HepG2 (cell line): ENCODE measurements at regions not wholly inside any gene's neighbourhood (a gene's known extent, or its start where the extent isn't known, plus 50 kb on each side); places are given as distances from the start of the nearest gene placed in this dataset.

Source experiments
- ATAC-seq: fragments of 200-7000 bp; cut with Tn5 transposase; 3 replicates; pipeline ENCODE4 v1.9.1; 2020; ENCODE audit warnings: mild to moderate bottlenecking, moderate library complexity
- BruUV-seq: library from RNA; stranded (reverse); fragments of 400-500 nt; replicated peaks from 2 replicates; lab custom pipeline; 2021; lab: Mats Ljungman, UMichigan
- CTCF ChIA-PET: fragments of 300-600 bp; formaldehyde crosslinking; extraction: SDS; loops from one replicate; lab custom pipeline; 2021; ENCODE audit warnings: low total read pairs, inconsistent platforms, low intra/inter-chr PET ratio; lab: Yijun Ruan, JAX
- POLR2A ChIA-PET: fragments of 350-600 bp; sonication (Branson Sonifier 250); formaldehyde crosslinking; loops from one replicate; lab custom pipeline; 2020; ENCODE audit warnings: antibody characterized with exemption, inconsistent platforms; lab: Yijun Ruan, JAX
- DNase-seq: peaks from one replicate; pipeline ENCODE4 v3.0.0-alpha.2; 2015; ENCODE audit warnings: low spot score
- FAIRE-seq: peaks from 3 replicates; lab custom pipeline; 2011; peaks lifted over from hg19 to GRCh38; lab: Jason Lieb, UNC
- H2AFZ ChIP-seq: one replicate; pipeline ENCODE4 v1.6.1; 2011; ENCODE audit warnings: low read length, inconsistent platforms
- H3K27ac ChIP-seq: fragments of 300-600 bp; 3 replicates; pipeline ENCODE4 v1.8.0; 2011; ENCODE audit warnings: mixed run types, mild to moderate bottlenecking, mixed read lengths, low read length, inconsistent platforms; ENCODE audit not compliant: insufficient read depth; ENCODE audit errors: extremely low read length
- H3K27me3 ChIP-seq, 2 experiments: fragments of 200-600 bp in 1 of 2; 2 replicates in 1 of 2; 3 replicates in 1 of 2; pipeline versions ENCODE4 v1.6.0 to v1.8.0; 2011; ENCODE audit warnings: low read length in 2 of 2, mild to moderate bottlenecking in 2 of 2, moderate library complexity in 2 of 2, inconsistent platforms in 1 of 2; ENCODE audit not compliant: insufficient read depth in 2 of 2, control insufficient read depth in 1 of 2
- H3K36me3 ChIP-seq, 2 experiments: fragments of 200-600 bp in 1 of 2; replicated peaks in 1 of 2; 2 replicates in 1 of 2; 3 replicates in 1 of 2; pipeline versions ENCODE4 v1.5.1 to v1.8.0; 2011; ENCODE audit warnings: low read length in 2 of 2, inconsistent platforms in 1 of 2; ENCODE audit not compliant: insufficient read depth in 2 of 2, control insufficient read depth in 1 of 2
- H3K4me1 ChIP-seq: 2 replicates; pipeline ENCODE4 v1.5.1; 2012; ENCODE audit warnings: low read length, inconsistent platforms; ENCODE audit not compliant: insufficient read depth
- H3K4me2 ChIP-seq: 2 replicates; pipeline ENCODE4 v1.6.0; 2011; ENCODE audit warnings: low read depth, low read length, inconsistent platforms
- H3K4me3 ChIP-seq, 3 experiments: fragments of 200-600 bp in 1 of 3; sonication (generic), shearing (Covaris generic) in 1 of 3; replicated peaks in 1 of 3; 2 replicates each; pipeline ENCODE4 v1.5.1; 2011 to 2016; ENCODE audit warnings: low read length in 3 of 3, inconsistent platforms in 2 of 3, low read depth in 2 of 3, mild to moderate bottlenecking in 2 of 3, control low read depth in 1 of 3, mixed read lengths in 1 of 3; ENCODE audit not compliant: insufficient read depth in 1 of 3
- H3K79me2 ChIP-seq: one replicate; pipeline ENCODE4 v1.6.1; 2011; ENCODE audit warnings: low read length, inconsistent platforms; ENCODE audit not compliant: insufficient read depth
- H3K9ac ChIP-seq: 2 replicates; pipeline ENCODE4 v1.6.0; 2011; ENCODE audit warnings: mild to moderate bottlenecking, low read depth, low read length, inconsistent platforms; ENCODE audit not compliant: insufficient read depth
- H3K9me3 ChIP-seq: 2 replicates; pipeline ENCODE4 v1.5.1; 2012; ENCODE audit warnings: mild to moderate bottlenecking, low read length
- H4K20me1 ChIP-seq: 2 replicates; pipeline ENCODE4 v1.6.0; 2011; ENCODE audit warnings: inconsistent platforms, mild to moderate bottlenecking, low read length, moderate library complexity; ENCODE audit not compliant: insufficient read depth
- ATF7 ChIP-seq, 2 experiments: fragments of 450-650 bp in 1 of 2; sonication (generic) in 1 of 2; formaldehyde crosslinking in 1 of 2; IDR thresholded peaks; 2 replicates each; pipeline versions ENCODE4 v1.4.0 to v1.6.1; 2016 to 2020; ENCODE audit warnings: antibody characterized with exemption in 1 of 2, mild to moderate bottlenecking in 1 of 2, missing genetic modification reagents in 1 of 2
- CREB1 ChIP-seq, 2 experiments: fragments of 450-650 bp in 1 of 2; IDR thresholded peaks; 2 replicates each; pipeline ENCODE4 v1.6.1; 2016 to 2017; ENCODE audit warnings: control low read depth in 1 of 2, mild to moderate bottlenecking in 1 of 2, missing compliant biosample characterization in 1 of 2, missing genetic modification characterization in 1 of 2
- MTA3 ChIP-seq: sonication (generic); formaldehyde crosslinking; IDR thresholded peaks from 2 replicates; pipeline ENCODE4 v1.4.0; 2020; ENCODE audit warnings: missing genetic modification reagents
- NCOA5 ChIP-seq: sonication (generic); formaldehyde crosslinking; IDR thresholded peaks from 2 replicates; pipeline ENCODE4 v1.4.0; 2020; ENCODE audit warnings: missing genetic modification reagents
- NFE2L2 ChIP-seq: fragments of 150-350 bp; IDR thresholded peaks from 2 replicates; pipeline ENCODE4 v1.6.1; 2014; ENCODE audit warnings: low read length
- SAFB2 ChIP-seq: sonication (generic); formaldehyde crosslinking; IDR thresholded peaks from 2 replicates; pipeline ENCODE4 v1.5.1; 2020; ENCODE audit warnings: missing genetic modification reagents, low read depth, mild to moderate bottlenecking, borderline replicate concordance
- SMARCE1 ChIP-seq: fragments of 450-650 bp; IDR thresholded peaks from 2 replicates; pipeline ENCODE4 v1.6.1; 2017; ENCODE audit warnings: borderline replicate concordance
- ZNF589 ChIP-seq: sonication (generic); formaldehyde crosslinking; conservative IDR thresholded peaks from 2 replicates; pipeline ENCODE4 v1.8.0; 2022; ENCODE audit warnings: mild to moderate bottlenecking, moderate library complexity, missing genetic modification reagents
- ZSCAN12 ChIP-seq: sonication (generic); formaldehyde crosslinking; IDR thresholded peaks from 2 replicates; pipeline ENCODE4 v1.9.0; 2021; ENCODE audit warnings: mild to moderate bottlenecking, missing genetic modification reagents
- WGBS: methylation state at CpG from one replicate; pipeline ENCODE4 v1.1.6; 2017; ENCODE audit warnings: low lambda C conversion rate; 5-methylcytosine and 5-hydroxymethylcytosine counted together
- in situ Hi-C: cut with HindIII; loops from 2 replicates; pipeline ENCODE4 v1.10.0; 2017; ENCODE audit warnings: low pct_unique_long_range_greater_than_20kb; ENCODE audit not compliant: extremely low pct_ligation_motif_present
- intact Hi-C: fragments of 100-400 bp; cut with micrococcal nuclease; formaldehyde crosslinking; loops from one replicate; pipeline ENCODE4 v1.10.0; 2022; ENCODE audit not compliant: unreplicated experiment
- TF ChIP-seq, protein P1 (sequence below): IDR thresholded peaks from 2 replicates; pipeline ENCODE4 v1.6.1; 2016; ENCODE audit warnings: missing genetic modification reagents, missing compliant biosample characterization

DNA sequence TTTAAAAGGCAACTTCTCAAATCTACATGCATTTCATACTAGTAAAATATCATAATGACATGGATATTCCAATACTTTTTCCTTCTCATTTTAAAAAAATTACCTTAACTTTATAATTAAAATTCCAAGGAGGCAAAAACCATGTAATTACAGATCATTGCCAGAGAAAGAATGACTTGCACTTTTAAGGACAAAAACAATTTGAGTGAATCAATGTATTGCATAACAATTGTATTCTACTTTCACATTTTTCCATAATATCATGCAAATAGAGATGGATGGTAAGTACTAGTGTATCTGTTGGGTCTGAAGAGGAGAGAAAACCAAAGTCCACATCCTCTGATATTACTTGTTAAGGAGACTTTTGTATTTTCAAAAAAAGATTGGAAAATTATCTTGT lies 89.5 kb upstream of the NCK2 start:
- Histone ChIP-seq H3K4me3 (no peak overlapping the region), H3K36me3 (no peaks in the 10 kb centered on the region), H4K20me1 (no peaks in the 10 kb centered on the region; the same call in 1 of the 2 replicates), H3K4me1 (no peaks in the 10 kb centered on the region), H3K4me2 (no peak overlapping the region), H3K79me2 (no peaks in the 10 kb centered on the region), H3K9ac (no peak overlapping the region), H2AFZ (no peak overlapping the region), H3K27ac (no peak overlapping the region), H3K27me3 (peaks cover 0 to 11% of the 10 kb centered on the region in 2 experiments; a peak in 2 of 5 replicates)
- no TSS peak for BruUV-seq
- FAIRE-seq (no peak), ATAC-seq (no peak), DNase-seq (no peak)
- POLR2A ChIA-PET: no interaction called here
- CTCF ChIA-PET: no interaction called here
- intact Hi-C loops (no loop called here), in situ Hi-C loops (no loop called here)
- TF ChIP-seq NCOA5 (CRISPR knock-in tag) (no peak), MTA3 (CRISPR knock-in tag) (no peak), NFE2L2 (peak; percentile 89), SMARCE1 (no peak), SAFB2 (no peak)
- TF ChIP-seq, protein P1, sequence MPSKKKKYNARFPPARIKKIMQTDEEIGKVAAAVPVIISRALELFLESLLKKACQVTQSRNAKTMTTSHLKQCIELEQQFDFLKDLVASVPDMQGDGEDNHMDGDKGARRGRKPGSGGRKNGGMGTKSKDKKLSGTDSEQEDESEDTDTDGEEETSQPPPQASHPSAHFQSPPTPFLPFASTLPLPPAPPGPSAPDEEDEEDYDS (CRISPR knock-in tag): no peak
- TF ChIP-seq, all 625 proteins: peak for 1
- H3K9me3 ChIP-seq: no peaks in the 10 kb centered on the region

- H3K4me2 ChIP-seq: no peak overlapping the region
- no peak overlapping the region for H3K9ac ChIP-seq
- WGBS: 2% methylated on average over 2 of the region's 2 CpGs
- H3K27ac ChIP-seq: no peak overlapping the region
- TF ChIP-seq ZNF589 (CRISPR knock-in tag) (no peak), CREB1 (IDR thresholded peaks at IDR 0.05) (peak; percentile 96), CREB1 (CRISPR knock-in tag; IDR thresholded peaks at IDR 0.05) (no peak), ATF7 (IDR thresholded peaks at IDR 0.05) (peak; percentile 99), ATF7 (CRISPR knock-in tag; IDR thresholded peaks at IDR 0.05) (no peak), ZSCAN12 (CRISPR knock-in tag) (no peak)
- H3K9me3 ChIP-seq: no peaks in the 10 kb centered on the region
- H4K20me1 ChIP-seq: no peaks in the 10 kb centered on the region; the same call in 1 of the 2 replicates
- in situ Hi-C loops: no loop called here
- FAIRE-seq (no peak), ATAC-seq (no peak), DNase-seq (no peak)
- H2AFZ ChIP-seq: no peak overlapping the region
- ChIA-PET CTCF (no interaction called here), POLR2A (no interaction called here)
- no peaks in the 10 kb centered on the region for H3K4me1 ChIP-seq
- BruUV-seq: no TSS peak
- no peaks in the 10 kb centered on the region for H3K36me3 ChIP-seq
- H3K79me2 ChIP-seq: no peaks in the 10 kb centered on the region
- intact Hi-C loops: no loop called here
- peaks cover 0 to 11% of the 10 kb centered on the region in 2 experiments; a peak in 2 of 5 replicates for H3K27me3 ChIP-seq
- H3K4me3 ChIP-seq: no peak overlapping the region
These were observed 90.2 kb upstream of the NCK2 start for GRCh38 chr2:105654474-105655004.
